ENCODE measurements at regions not wholly inside any gene's neighbourhood (a gene's known extent, or its start where the extent isn't known, plus 50 kb on each side); places are given as distances from the start of the nearest gene placed in this dataset.

- no peak overlapping the region for H3K14ac ChIP-seq (ENCODE audit: insufficient read length)
- H3K4ac ChIP-seq (replicated peaks; ENCODE audit: insufficient read length, low read depth, low read length), result no peak overlapping the region
- H2BK120ac ChIP-seq (replicated peaks; ENCODE audit: low read depth, low read length), result no peak overlapping the region
- no peak overlapping the region for H3K18ac ChIP-seq (ENCODE audit: extremely low read depth, low read length)
- H3K27ac ChIP-seq (ENCODE audit: low read depth, low read length), result no peak overlapping the region
- no peak overlapping the region for H2BK5ac ChIP-seq (ENCODE audit: low read depth, low read length)
- no peak overlapping the region for H3K9ac ChIP-seq (replicated peaks in 1 of 4; ENCODE audit: extremely low read depth in 1 of 4, low read depth in 3 of 4, low read length in 3 of 4)
- 90% methylated on average over 3 of the region's 3 CpGs; no CpG with 5 or more reads in 1 of the 2 experiments for WGBS, 2 experiments (ENCODE audit: extremely low coverage in 1 of 2, insufficient coverage in 1 of 2, insufficient read length in 1 of 2, insufficient replicate concordance in 2 of 2, low coverage in 1 of 2, low lambda C conversion rate in 2 of 2, missing lambda C conversion rate in 1 of 2)
- no peaks in the 10 kb centered on the region for H3K79me2 ChIP-seq (ENCODE audit: control insufficient read depth in 1 of 2, insufficient read depth in 2 of 2, low read length in 2 of 2)
- H3K4me1 ChIP-seq (replicated peaks in 1 of 4; ENCODE audit: control insufficient read depth in 3 of 4, insufficient read depth in 4 of 4, low read length in 3 of 4), result peaks cover 0 to 2% (median 0%) of the 10 kb centered on the region in 4 experiments; a peak in 1 of 7 replicates
- no peaks in the 10 kb centered on the region for H3K36me3 ChIP-seq (ENCODE audit: control insufficient read depth in 2 of 4, insufficient read depth in 4 of 4, low read length in 3 of 4)
- no peaks in the 10 kb centered on the region for H3K23me2 ChIP-seq (ENCODE audit: low read depth, low read length)
- no peak overlapping the region for H3K56ac ChIP-seq (replicated peaks; ENCODE audit: insufficient read length, low read depth, low read length)
- H3K4me3 ChIP-seq (ENCODE audit: extremely low read depth in 1 of 4, insufficient read depth in 2 of 4, low read depth in 3 of 4, low read length in 4 of 4), result no peak overlapping the region
- CTCF ChIA-PET (ENCODE audit: partially characterized antibody), result no interaction called here
- H3K27me3 ChIP-seq (replicated peaks in 1 of 4; ENCODE audit: control insufficient read depth in 3 of 4, extremely low read depth in 1 of 4, insufficient read depth in 3 of 4, low read length in 3 of 4), result no peaks in the 10 kb centered on the region
- no peak overlapping the region for H4K91ac ChIP-seq (replicated peaks; ENCODE audit: insufficient read length, low read length)
- DNase-seq (ENCODE audit: low read depth in 1 of 2, low spot score in 2 of 2) (no peak), FAIRE-seq (no peak)
- no peaks in the 10 kb centered on the region for H3K9me3 ChIP-seq (ENCODE audit: insufficient read depth in 2 of 2, low read depth in 1 of 2, low read length in 1 of 2)
- no peak overlapping the region for H4K8ac ChIP-seq (ENCODE audit: extremely low read depth, insufficient read depth, low read length)
- H4K20me1 ChIP-seq (replicated peaks in 1 of 2; ENCODE audit: control insufficient read depth in 1 of 2, insufficient read depth in 2 of 2, low read length in 2 of 2), result no peaks in the 10 kb centered on the region
- no peak overlapping the region for H3K4me2 ChIP-seq (ENCODE audit: insufficient read depth in 1 of 2, low read depth in 2 of 2, low read length in 2 of 2)
- no peak overlapping the region for H2AK5ac ChIP-seq (ENCODE audit: low read depth, low read length)
- no peak overlapping the region for H2BK15ac ChIP-seq (ENCODE audit: low read length)
- no peak overlapping the region for H2BK20ac ChIP-seq (ENCODE audit: low read length)
- no peaks in the 10 kb centered on the region for H3K79me1 ChIP-seq (ENCODE audit: low read depth, low read length)
- no peak overlapping the region for H4K5ac ChIP-seq (ENCODE audit: insufficient read length, low read depth, low read length)
- H2BK12ac ChIP-seq (ENCODE audit: low read depth, low read length), result no peak overlapping the region
- H2AFZ ChIP-seq (ENCODE audit: low read length), result no peak overlapping the region
- no peak overlapping the region for H3K23ac ChIP-seq (ENCODE audit: insufficient read length)
- POLR2A ChIA-PET (ENCODE audit: partially characterized antibody), result no interaction called here
- TF ChIP-seq SAP30 (IDR thresholded peaks at IDR 0.05; ENCODE audit: insufficient read depth, insufficient replicate concordance, low read length), result no peak
- no peak for TF ChIP-seq TEAD4 (IDR thresholded peaks at IDR 0.05; ENCODE audit: low read depth, low read length)
- no peak for TF ChIP-seq MAFK (IDR thresholded peaks at IDR 0.05; ENCODE audit: low read depth, low read length)
Measured at GRCh38 chr6:145022199-145022796, 713.0 kb downstream of the EPM2A start.

Data from H1 (cell line).